B cell (primary cell): ENCODE measurements at regions not wholly inside any gene's neighbourhood (a gene's known extent, or its start where the extent isn't known, plus 50 kb on each side); places are given as distances from the start of the nearest gene placed in this dataset.
A peak's percentile ranks its signal among the peaks of the same experiment; 100 is the strongest.

Experiments used
- ATAC-seq: fragments of 200-7000 bp; cut with Tn5 transposase; one replicate; pipeline ENCODE4 v1.10.0; 2021; ENCODE audit warnings: low read depth, mild to moderate bottlenecking, moderate number of reproducible peaks, moderate library complexity
- CTCF ChIA-PET: fragments of 350-600 bp; sonication (Branson Sonifier 250); formaldehyde crosslinking; loops from one replicate; lab custom pipeline; 2021; ENCODE audit warnings: antibody characterized with exemption, inconsistent platforms; lab: Charles Lee
- POLR2A ChIA-PET: fragments of 350-600 bp; sonication (Branson Sonifier 250); formaldehyde crosslinking; loops from one replicate; lab custom pipeline; 2021; ENCODE audit warnings: antibody characterized with exemption; lab: Charles Lee
- DNase-seq: peaks from one replicate; pipeline ENCODE4 v3.0.0; 2013
- H2AFZ ChIP-seq: 2 replicates; pipeline ENCODE4 v1.6.1; 2012; ENCODE audit warnings: mild to moderate bottlenecking, low read depth, low read length; ENCODE audit not compliant: insufficient read depth, poor library complexity, severe bottlenecking
- H3K27ac ChIP-seq, 2 donors: 1 replicate in 1 of 2; 2 replicates in 1 of 2; pipeline ENCODE4 v1.5.1; 2012 to 2013; ENCODE audit warnings: low read length in 2 of 2, mild to moderate bottlenecking in 2 of 2, moderate library complexity in 1 of 2
- H3K27me3 ChIP-seq, 4 experiments: fragments of 200-600 bp in 1 of 4; sonication (generic) in 1 of 4; replicated peaks in 1 of 4; 1 replicate in 2 of 4; 2 replicates in 2 of 4; pipeline versions ENCODE4 v1.6.1 to v1.7.0; 2013 to 2016; ENCODE audit warnings: low read length in 3 of 4, mild to moderate bottlenecking in 2 of 4, mixed read lengths in 1 of 4, moderate library complexity in 1 of 4; ENCODE audit not compliant: insufficient read depth in 4 of 4, control insufficient read depth in 3 of 4; ENCODE audit errors: control extremely low read depth in 1 of 4
- H3K36me3 ChIP-seq, 2 experiments: replicated peaks in 1 of 2; 1 replicate in 1 of 2; 2 replicates in 1 of 2; pipeline versions ENCODE4 v1.6.1 to v1.7.1; 2013; ENCODE audit warnings: low read length in 1 of 2; ENCODE audit not compliant: insufficient read depth in 2 of 2, control insufficient read depth in 1 of 2; ENCODE audit errors: control extremely low read depth in 1 of 2, extremely low read depth in 1 of 2
- H3K4me1 ChIP-seq, 2 donors: fragments of 200-600 bp in 1 of 2; sonication (generic) in 1 of 2; 1 replicate in 1 of 2; 2 replicates in 1 of 2; pipeline versions ENCODE4 v1.5.1 to v1.6.1; 2013 to 2017; ENCODE audit warnings: low read length in 2 of 2; ENCODE audit not compliant: control insufficient read depth in 2 of 2, insufficient read depth in 2 of 2
- H3K4me2 ChIP-seq: replicated peaks from 2 replicates; pipeline ENCODE3; 2012; ENCODE audit warnings: mild to moderate bottlenecking, low read depth, low read length; ENCODE audit not compliant: poor library complexity, severe bottlenecking
- H3K4me3 ChIP-seq, 5 experiments: fragments of 200-600 bp in 1 of 5; sonication (generic) in 1 of 5; 1 replicate in 3 of 5; 2 replicates in 2 of 5; pipeline versions ENCODE4 v1.5.1 to v1.7.0; 2011 to 2016; ENCODE audit warnings: low read length in 4 of 5, mild to moderate bottlenecking in 4 of 5, low read depth in 2 of 5, control low read depth in 1 of 5, moderate library complexity in 1 of 5; ENCODE audit not compliant: insufficient read depth in 1 of 5; ENCODE audit errors: control extremely low read depth in 1 of 5, extremely low read depth in 1 of 5
- H3K79me2 ChIP-seq: fragments of 200-600 bp; sonication (generic); one replicate; pipeline ENCODE4 v1.6.0; 2016; ENCODE audit warnings: low read length; ENCODE audit not compliant: control insufficient read depth, insufficient read depth
- H3K9ac ChIP-seq: fragments of 200-600 bp; sonication (generic); 2 replicates; pipeline ENCODE4 v1.6.1; 2017; ENCODE audit warnings: mild to moderate bottlenecking, low read length, moderate library complexity
- H3K9me3 ChIP-seq, 3 donors: one replicate each; pipeline versions ENCODE4 v1.6.1 to v1.7.1; 2013; ENCODE audit warnings: low read length in 2 of 3; ENCODE audit not compliant: control insufficient read depth in 2 of 3, insufficient read depth in 1 of 3; ENCODE audit errors: control extremely low read depth in 1 of 3
- H4K20me1 ChIP-seq: 2 replicates; pipeline ENCODE4 v1.6.0; 2012; ENCODE audit warnings: mild to moderate bottlenecking, low read length; ENCODE audit not compliant: insufficient read depth, control insufficient read depth, poor library complexity, severe bottlenecking
- H3K27ac Mint-ChIP-seq: one replicate; pipeline ENCODE4 v1.8.0; 2021; ENCODE audit warnings: mixed read lengths
- H3K27me3 Mint-ChIP-seq: one replicate; pipeline ENCODE4 v1.8.0; 2021; ENCODE audit warnings: mixed read lengths
- H3K4me1 Mint-ChIP-seq: one replicate; pipeline ENCODE4 v1.8.0; 2021; ENCODE audit warnings: mixed read lengths
- H3K4me3 Mint-ChIP-seq: one replicate; pipeline ENCODE4 v1.8.0; 2021; ENCODE audit warnings: mixed read lengths
- H3K9me3 Mint-ChIP-seq: one replicate; pipeline ENCODE4 v1.8.0; 2022; ENCODE audit warnings: mixed read lengths; ENCODE audit not compliant: insufficient read depth
- EZH2 ChIP-seq: IDR thresholded peaks from 2 replicates; pipeline ENCODE4 v1.6.1; 2012; ENCODE audit warnings: borderline replicate concordance, low read depth, mild to moderate bottlenecking, moderate library complexity, low read length; ENCODE audit not compliant: insufficient read depth, poor library complexity, severe bottlenecking
- WGBS: methylation state at CpG from one replicate; pipeline ENCODE4 v1.1.5; 2013; ENCODE audit warnings: missing lambda C conversion rate; ENCODE audit not compliant: insufficient coverage; 5-methylcytosine and 5-hydroxymethylcytosine counted together
- intact Hi-C: fragments of 100-400 bp; cut with micrococcal nuclease; formaldehyde crosslinking; loops from one replicate; pipeline ENCODE4 v1.10.0; 2022
- TF ChIP-seq, protein P1 (sequence below): fragments of 200-600 bp; IDR thresholded peaks from one replicate; pipeline ENCODE4 v1.8.0; 2022; ENCODE audit warnings: antibody characterized with exemption, mild to moderate bottlenecking

DNA sequence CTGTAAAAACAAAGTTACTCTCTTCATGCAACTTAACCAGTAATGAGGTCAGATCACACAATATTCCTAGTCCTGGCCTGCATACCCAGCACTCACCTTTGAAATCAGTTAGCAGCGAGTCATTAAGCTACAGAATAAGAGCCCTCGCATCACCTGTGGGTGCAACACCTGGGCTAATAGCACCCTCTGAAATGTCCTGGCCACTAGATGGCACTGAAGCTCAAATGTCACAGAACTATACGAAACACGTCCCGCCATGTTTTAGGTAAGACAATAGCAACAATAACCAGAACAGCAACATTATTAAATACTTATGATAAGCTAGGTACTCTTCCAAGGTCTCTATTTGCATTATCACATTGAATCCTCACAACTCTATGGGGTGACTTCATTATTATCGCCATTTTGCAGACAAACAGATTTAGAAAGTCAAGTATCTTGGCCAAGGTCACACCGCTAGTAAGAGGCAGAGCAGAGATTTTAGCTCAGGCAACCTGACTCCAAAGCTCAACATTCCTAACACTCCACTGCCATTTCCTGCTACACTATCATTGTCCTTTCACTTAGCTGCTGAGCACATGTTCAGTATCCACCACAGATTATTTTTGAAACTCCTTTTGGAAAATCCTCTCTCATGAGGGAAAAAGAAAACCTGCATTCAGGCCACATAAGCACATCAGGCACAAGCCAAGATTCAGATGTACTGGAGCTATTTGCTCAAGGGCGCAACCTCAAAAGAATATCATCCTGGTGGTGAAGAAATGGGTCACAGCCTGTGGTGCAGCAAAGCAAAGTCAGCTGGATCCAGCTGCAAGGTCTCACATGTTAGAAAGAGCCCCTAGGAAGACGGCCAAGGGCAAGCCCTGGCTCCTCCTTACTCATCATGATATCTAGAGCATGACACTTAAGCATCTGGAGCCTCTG lies 59.5 kb upstream of the KDR start:
- no peak overlapping the region for H3K4me3 Mint-ChIP-seq
- Histone ChIP-seq H3K4me3 (no peak overlapping the region), H3K27ac (no peak overlapping the region), H3K9ac (no peak overlapping the region), H3K36me3 (no peaks in the 10 kb centered on the region), H3K9me3 (no peaks in the 10 kb centered on the region), H4K20me1 (no peaks in the 10 kb centered on the region), H2AFZ (no peak overlapping the region), H3K27me3 (no peaks in the 10 kb centered on the region), H3K4me1 (no peaks in the 10 kb centered on the region), H3K4me2 (no peak overlapping the region), H3K79me2 (no peaks in the 10 kb centered on the region)
- no peak for ATAC-seq
- H3K9me3 Mint-ChIP-seq, result no peaks in the 10 kb centered on the region
- intact Hi-C loops, result no loop called here
- POLR2A ChIA-PET, result no interaction called here
- TF ChIP-seq, protein P1, sequence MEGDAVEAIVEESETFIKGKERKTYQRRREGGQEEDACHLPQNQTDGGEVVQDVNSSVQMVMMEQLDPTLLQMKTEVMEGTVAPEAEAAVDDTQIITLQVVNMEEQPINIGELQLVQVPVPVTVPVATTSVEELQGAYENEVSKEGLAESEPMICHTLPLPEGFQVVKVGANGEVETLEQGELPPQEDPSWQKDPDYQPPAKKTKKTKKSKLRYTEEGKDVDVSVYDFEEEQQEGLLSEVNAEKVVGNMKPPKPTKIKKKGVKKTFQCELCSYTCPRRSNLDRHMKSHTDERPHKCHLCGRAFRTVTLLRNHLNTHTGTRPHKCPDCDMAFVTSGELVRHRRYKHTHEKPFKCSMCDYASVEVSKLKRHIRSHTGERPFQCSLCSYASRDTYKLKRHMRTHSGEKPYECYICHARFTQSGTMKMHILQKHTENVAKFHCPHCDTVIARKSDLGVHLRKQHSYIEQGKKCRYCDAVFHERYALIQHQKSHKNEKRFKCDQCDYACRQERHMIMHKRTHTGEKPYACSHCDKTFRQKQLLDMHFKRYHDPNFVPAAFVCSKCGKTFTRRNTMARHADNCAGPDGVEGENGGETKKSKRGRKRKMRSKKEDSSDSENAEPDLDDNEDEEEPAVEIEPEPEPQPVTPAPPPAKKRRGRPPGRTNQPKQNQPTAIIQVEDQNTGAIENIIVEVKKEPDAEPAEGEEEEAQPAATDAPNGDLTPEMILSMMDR, result peak; percentile 39
- no peak for TF ChIP-seq EZH2
- CTCF ChIA-PET, result interaction anchor here (0.6 to 1.7 kb wide), 6 partner anchors 16 to 682 kb away, joined by 3 to 6 read pairs (median 4); no protein-coding TSS in a partner anchor
- no peaks in the 10 kb centered on the region for H3K4me1 Mint-ChIP-seq
- DNase-seq, result peak; percentile 25
- 84% methylated on average over 4 of the region's 9 CpGs for WGBS
- H3K27me3 Mint-ChIP-seq, result peaks cover 26% of the 10 kb centered on the region
- H3K27ac Mint-ChIP-seq, result no peak overlapping the region

DNA sequence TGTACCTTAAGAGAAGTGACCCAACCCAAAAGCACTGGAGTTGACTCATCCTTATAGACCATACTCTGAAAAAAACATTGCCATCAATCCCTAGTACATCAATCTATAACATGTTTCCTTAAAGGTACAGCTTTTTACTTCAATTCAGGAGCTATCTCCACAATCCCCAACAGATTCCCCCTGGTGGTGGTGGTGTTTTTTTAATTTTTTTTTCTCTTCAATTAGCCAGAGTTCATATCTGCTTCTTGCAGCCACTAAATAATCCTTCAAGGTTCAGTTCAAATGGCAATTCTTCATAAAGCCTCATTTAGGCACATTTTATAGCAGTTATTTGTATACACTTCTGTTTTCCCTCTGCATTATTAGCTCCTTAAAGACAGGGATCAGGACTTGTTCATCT lies 60.7 kb upstream of the KDR start:
- intact Hi-C loops, result no loop called here
- no peaks in the 10 kb centered on the region for H3K27me3 ChIP-seq
- CTCF ChIA-PET, result interaction anchor here (0.8 kb wide), 1 partner anchor 118 kb away, joined by 3 read pairs; no protein-coding TSS in a partner anchor
- Mint-ChIP-seq H3K27me3 (peaks cover 24% of the 10 kb centered on the region), H3K4me1 (no peaks in the 10 kb centered on the region), H3K4me3 (no peak overlapping the region), H3K27ac (no peak overlapping the region), H3K9me3 (no peaks in the 10 kb centered on the region)
- no peaks in the 10 kb centered on the region for H4K20me1 ChIP-seq
- DNase-seq (no peak), ATAC-seq (no peak)
- no peak overlapping the region for H3K4me3 ChIP-seq
- H3K4me1 ChIP-seq, result no peaks in the 10 kb centered on the region
- no peak overlapping the region for H3K27ac ChIP-seq
- H3K79me2 ChIP-seq, result no peaks in the 10 kb centered on the region
- no peak for TF ChIP-seq EZH2
- TF ChIP-seq, protein P1, result no peak
- POLR2A ChIA-PET, result no interaction called here
- H2AFZ ChIP-seq, result no peak overlapping the region
- H3K9ac ChIP-seq, result no peak overlapping the region
- no peak overlapping the region for H3K4me2 ChIP-seq
- no peaks in the 10 kb centered on the region for H3K9me3 ChIP-seq
- no peaks in the 10 kb centered on the region for H3K36me3 ChIP-seq
